CD8-positive, alpha-beta memory T cell (primary cell): ENCODE measurements at regions not wholly inside any gene's neighbourhood (a gene's known extent, or its start where the extent isn't known, plus 50 kb on each side); places are given as distances from the start of the nearest gene placed in this dataset.
"Not testable (repeated sequence)": the region's sequence is repeated elsewhere in the genome, so short reads cannot be mapped to it uniquely, and the experiment has no call there.

Experiments used
- CTCF ChIA-PET: fragments of 350-600 bp; sonication (Branson Sonifier 250); formaldehyde crosslinking; loops from one replicate; lab custom pipeline; 2021; ENCODE audit warnings: antibody characterized with exemption; lab: Charles Lee
- POLR2A ChIA-PET: fragments of 350-600 bp; sonication (Branson Sonifier 250); formaldehyde crosslinking; loops from one replicate; lab custom pipeline; 2021; ENCODE audit warnings: antibody characterized with exemption; lab: Charles Lee
- DNase-seq, 5 donors: peaks; one replicate each; pipeline versions ENCODE4 v3.0.0 to v3.0.0-alpha.2; 2020 to 2022; ENCODE audit warnings: mixed read lengths in 1 of 5
- H3K27ac ChIP-seq: one replicate; pipeline ENCODE4 v1.7.0; 2013; ENCODE audit warnings: low read depth, mild to moderate bottlenecking, low read length, moderate library complexity
- H3K27me3 ChIP-seq: 2 replicates; pipeline ENCODE4 v1.7.0; 2013; ENCODE audit warnings: low read length, mild to moderate bottlenecking; ENCODE audit not compliant: insufficient read depth, poor library complexity, severe bottlenecking
- H3K36me3 ChIP-seq: 2 replicates; pipeline ENCODE4 v1.7.0; 2013; ENCODE audit warnings: mild to moderate bottlenecking, low read length, moderate library complexity; ENCODE audit not compliant: insufficient read depth
- H3K4me1 ChIP-seq: 2 replicates; pipeline ENCODE4 v1.7.0; 2013; ENCODE audit warnings: mild to moderate bottlenecking, low read length, moderate library complexity; ENCODE audit not compliant: insufficient read depth
- H3K4me3 ChIP-seq: 2 replicates; pipeline ENCODE4 v1.7.0; 2013; ENCODE audit warnings: mild to moderate bottlenecking, low read length
- H3K9me3 ChIP-seq: 2 replicates; pipeline ENCODE4 v1.7.0; 2013; ENCODE audit warnings: mild to moderate bottlenecking, low read length
- H3K27ac Mint-ChIP-seq, 8 donors: one replicate each; pipeline ENCODE4 v1.8.0; 2020 to 2021; ENCODE audit warnings: mixed read lengths in 8 of 8, mild to moderate bottlenecking in 6 of 8, inconsistent platforms in 3 of 8, moderate library complexity in 3 of 8
- H3K27me3 Mint-ChIP-seq, 2 donors: one replicate each; pipeline ENCODE4 v1.8.0; 2020 to 2021; ENCODE audit warnings: mixed read lengths in 2 of 2, mild to moderate bottlenecking in 1 of 2, moderate library complexity in 1 of 2
- H3K36me3 Mint-ChIP-seq, 3 donors: one replicate each; pipeline ENCODE4 v1.8.0; 2020 to 2021; ENCODE audit warnings: mixed read lengths in 3 of 3, inconsistent platforms in 1 of 3, mild to moderate bottlenecking in 1 of 3
- H3K4me1 Mint-ChIP-seq, 3 donors: one replicate each; pipeline ENCODE4 v1.8.0; 2020 to 2021; ENCODE audit warnings: mixed read lengths in 3 of 3, inconsistent platforms in 1 of 3, mild to moderate bottlenecking in 1 of 3
- H3K4me3 Mint-ChIP-seq, 7 donors: one replicate each; pipeline ENCODE4 v1.8.0; 2020 to 2021; ENCODE audit warnings: mixed read lengths in 7 of 7, mild to moderate bottlenecking in 6 of 7, moderate library complexity in 4 of 7, inconsistent platforms in 2 of 7
- H3K9me3 Mint-ChIP-seq, 5 donors: one replicate each; pipeline ENCODE4 v1.8.0; 2020 to 2022; ENCODE audit warnings: mixed read lengths in 5 of 5, mild to moderate bottlenecking in 3 of 5, moderate library complexity in 2 of 5, inconsistent platforms in 1 of 5

GRCh38 chr1:182255494-182255893 is 136.1 kb downstream of the GLUL start:
- H3K27me3 Mint-ChIP-seq: no peaks in the 10 kb centered on the region
- H3K27ac ChIP-seq: no peak overlapping the region
- peaks cover 18 to 26% (median 18%) of the 10 kb centered on the region in 3 donors for H3K4me1 Mint-ChIP-seq
- H3K36me3 ChIP-seq: no peaks in the 10 kb centered on the region
- no peaks in the 10 kb centered on the region for H3K9me3 ChIP-seq
- no peak overlapping the region for H3K4me3 ChIP-seq
- POLR2A ChIA-PET: no interaction called here
- CTCF ChIA-PET: no interaction called here
- H3K27ac Mint-ChIP-seq: peak overlapping the region in 2 of 8 donors; percentile 13 to 34
- H3K27me3 ChIP-seq: no peaks in the 10 kb centered on the region
- H3K36me3 Mint-ChIP-seq: no peaks in the 10 kb centered on the region
- H3K4me1 ChIP-seq: peaks cover 19% of the 10 kb centered on the region
- DNase-seq: no peak
- H3K9me3 Mint-ChIP-seq: no peaks in the 10 kb centered on the region
- no peak overlapping the region for H3K4me3 Mint-ChIP-seq

GRCh38 chr1:182253319-182253860 is 138.2 kb downstream of the GLUL start:
- H3K27ac ChIP-seq: no peak overlapping the region
- no peak for DNase-seq
- Mint-ChIP-seq H3K36me3 (no peaks in the 10 kb centered on the region), H3K9me3 (no peaks in the 10 kb centered on the region), H3K4me3 (no peak overlapping the region), H3K27ac (no peak overlapping the region), H3K27me3 (no peaks in the 10 kb centered on the region), H3K4me1 (peaks cover 9 to 17% (median 11%) of the 10 kb centered on the region in 3 donors)
- H3K27me3 ChIP-seq: no peaks in the 10 kb centered on the region
- no peaks in the 10 kb centered on the region for H3K9me3 ChIP-seq
- H3K4me1 ChIP-seq: no peaks in the 10 kb centered on the region
- no peaks in the 10 kb centered on the region for H3K36me3 ChIP-seq
- POLR2A ChIA-PET: no interaction called here
- H3K4me3 ChIP-seq: no peak overlapping the region
- CTCF ChIA-PET: no interaction called here

GRCh38 chr1:182251561-182251960 is 140.0 kb downstream of the GLUL start:
- Histone ChIP-seq H3K36me3 (no peaks in the 10 kb centered on the region), H3K27ac (no peak overlapping the region), H3K4me3 (no peak overlapping the region), H3K4me1 (no peaks in the 10 kb centered on the region), H3K9me3 (no peaks in the 10 kb centered on the region), H3K27me3 (no peaks in the 10 kb centered on the region)
- Mint-ChIP-seq H3K27me3 (peaks cover 0 to 1% of the 10 kb centered on the region in 2 donors), H3K4me3 (no peak overlapping the region), H3K9me3 (no peaks in the 10 kb centered on the region), H3K4me1 (peaks cover 8 to 18% (median 11%) of the 10 kb centered on the region in 3 donors), H3K27ac (no peak overlapping the region), H3K36me3 (no peaks in the 10 kb centered on the region)
- ChIA-PET CTCF (no interaction called here), POLR2A (no interaction called here)
- no peak for DNase-seq

- H3K4me3 ChIP-seq: no peak overlapping the region
- H3K4me1 ChIP-seq: no peaks in the 10 kb centered on the region
- ChIA-PET POLR2A (no interaction called here), CTCF (interaction anchor here (1.3 kb wide), 1 partner anchor 22 kb away, joined by 4 read pairs; no protein-coding TSS in a partner anchor)
- H3K36me3 ChIP-seq: no peaks in the 10 kb centered on the region
- Mint-ChIP-seq H3K4me1 (peaks cover 8 to 18% (median 11%) of the 10 kb centered on the region in 3 donors), H3K27me3 (peaks cover 1 to 4% of the 10 kb centered on the region in 2 donors), H3K27ac (peak overlapping the region in 2 of 8 donors; percentile 14 to 17), H3K36me3 (peaks cover 0 to under 1% (median 0%) of the 10 kb centered on the region in 3 donors), H3K9me3 (peaks cover 0 to 3% (median 0%) of the 10 kb centered on the region in 5 donors), H3K4me3 (no peak overlapping the region)
- DNase-seq: no peak
- no peaks in the 10 kb centered on the region for H3K9me3 ChIP-seq
- H3K27me3 ChIP-seq: no peaks in the 10 kb centered on the region
- H3K27ac ChIP-seq: peak overlapping the region; percentile 21
Observed at GRCh38 chr1:182249201-182249676, 142.4 kb downstream of the GLUL start.

- Mint-ChIP-seq H3K27me3 (peaks cover 1 to 4% of the 10 kb centered on the region in 2 donors), H3K36me3 (peaks cover 0 to 3% (median 0%) of the 10 kb centered on the region in 3 donors), H3K4me3 (peak overlapping the region in 2 of 7 donors; percentile 19 to 49), H3K27ac (peak overlapping the region in 2 of 8 donors; percentile 14 to 21), H3K9me3 (peaks cover 0 to 3% (median 0%) of the 10 kb centered on the region in 5 donors), H3K4me1 (peaks cover 8 to 18% (median 11%) of the 10 kb centered on the region in 3 donors)
- peak overlapping the region; percentile 21 for H3K27ac ChIP-seq
- CTCF ChIA-PET: interaction anchor here (1.3 kb wide), 1 partner anchor 22 kb away, joined by 4 read pairs; no protein-coding TSS in a partner anchor
- H3K9me3 ChIP-seq: no peaks in the 10 kb centered on the region
- no peaks in the 10 kb centered on the region for H3K27me3 ChIP-seq
- no peak for DNase-seq
- POLR2A ChIA-PET: no interaction called here
- H3K4me3 ChIP-seq: no peak overlapping the region
- H3K36me3 ChIP-seq: no peaks in the 10 kb centered on the region
- no peaks in the 10 kb centered on the region for H3K4me1 ChIP-seq
Observed at GRCh38 chr1:182248721-182249120, 142.9 kb downstream of the GLUL start.

GRCh38 chr1:182247813-182248212 is 143.8 kb downstream of the GLUL start:
- POLR2A ChIA-PET: not testable (repeated sequence)

GRCh38 chr1:182246783-182247182 is 144.8 kb downstream of the GLUL start:
- H3K4me1 ChIP-seq: no peaks in the 10 kb centered on the region
- POLR2A ChIA-PET: no interaction called here

More at GRCh38 chr1:182247813-182248212, 143.8 kb downstream of the GLUL start:
- H3K4me3 ChIP-seq, CTCF ChIA-PET, H3K36me3 ChIP-seq, H3K9me3 Mint-ChIP-seq, H3K27me3 Mint-ChIP-seq, H3K4me1 ChIP-seq, H3K27me3 ChIP-seq, H3K9me3 ChIP-seq, H3K36me3 Mint-ChIP-seq, H3K4me3 Mint-ChIP-seq, DNase-seq, H3K27ac ChIP-seq, H3K27ac Mint-ChIP-seq: not testable (repeated sequence)
- peaks cover 8 to 18% (median 11%) of the 10 kb centered on the region in 3 donors for H3K4me1 Mint-ChIP-seq

GRCh38 chr1:182245040-182245439 is 146.6 kb downstream of the GLUL start:
- Histone ChIP-seq H3K4me3 (no peak overlapping the region), H3K27me3 (no peaks in the 10 kb centered on the region), H3K4me1 (no peaks in the 10 kb centered on the region), H3K9me3 (no peaks in the 10 kb centered on the region), H3K27ac (no peak overlapping the region), H3K36me3 (no peaks in the 10 kb centered on the region)
- Mint-ChIP-seq H3K4me1 (peaks cover 8 to 18% (median 11%) of the 10 kb centered on the region in 3 donors), H3K4me3 (no peak overlapping the region), H3K36me3 (peaks cover 0 to 3% (median 0%) of the 10 kb centered on the region in 3 donors), H3K9me3 (peaks cover 0 to 3% (median 0%) of the 10 kb centered on the region in 5 donors), H3K27ac (no peak overlapping the region), H3K27me3 (peaks cover 4 to 6% of the 10 kb centered on the region in 2 donors)
- POLR2A ChIA-PET: no interaction called here
- DNase-seq: no peak
- CTCF ChIA-PET: no interaction called here

More at GRCh38 chr1:182246783-182247182, 144.8 kb downstream of the GLUL start:
- H3K9me3 Mint-ChIP-seq: peaks cover 0 to 3% (median 0%) of the 10 kb centered on the region in 5 donors
- H3K4me3 ChIP-seq: no peak overlapping the region
- H3K27me3 Mint-ChIP-seq: peaks cover 4 to 6% of the 10 kb centered on the region in 2 donors
- H3K27ac Mint-ChIP-seq: no peak overlapping the region
- DNase-seq: no peak
- H3K4me3 Mint-ChIP-seq: no peak overlapping the region
- CTCF ChIA-PET: no interaction called here
- H3K27me3 ChIP-seq: no peaks in the 10 kb centered on the region
- peaks cover 8 to 18% (median 11%) of the 10 kb centered on the region in 3 donors for H3K4me1 Mint-ChIP-seq
- H3K27ac ChIP-seq: no peak overlapping the region
- H3K36me3 ChIP-seq: no peaks in the 10 kb centered on the region
- peaks cover 0 to 3% (median 0%) of the 10 kb centered on the region in 3 donors for H3K36me3 Mint-ChIP-seq
- no peaks in the 10 kb centered on the region for H3K9me3 ChIP-seq
